Epithelial cell of esophagus (primary cell): ENCODE measurements at regions not wholly inside any gene's neighbourhood (a gene's known extent, or its start where the extent isn't known, plus 50 kb on each side); places are given as distances from the start of the nearest gene placed in this dataset.

Source experiments
- DNase-seq: peaks from one replicate; pipeline ENCODE4 v3.0.0; 2010; ENCODE audit warnings: low read depth
- H3K4me3 ChIP-seq: 2 replicates; pipeline ENCODE4 v1.5.1; 2011; ENCODE audit warnings: mild to moderate bottlenecking, low read length, control low read depth
- CTCF ChIP-seq: IDR thresholded peaks from 2 replicates; pipeline ENCODE4 v1.5.1; 2011; ENCODE audit warnings: low read depth, mild to moderate bottlenecking, low read length, control low read depth, inconsistent platforms; ENCODE audit not compliant: insufficient read depth; ENCODE audit errors: missing control alignments

DNA sequence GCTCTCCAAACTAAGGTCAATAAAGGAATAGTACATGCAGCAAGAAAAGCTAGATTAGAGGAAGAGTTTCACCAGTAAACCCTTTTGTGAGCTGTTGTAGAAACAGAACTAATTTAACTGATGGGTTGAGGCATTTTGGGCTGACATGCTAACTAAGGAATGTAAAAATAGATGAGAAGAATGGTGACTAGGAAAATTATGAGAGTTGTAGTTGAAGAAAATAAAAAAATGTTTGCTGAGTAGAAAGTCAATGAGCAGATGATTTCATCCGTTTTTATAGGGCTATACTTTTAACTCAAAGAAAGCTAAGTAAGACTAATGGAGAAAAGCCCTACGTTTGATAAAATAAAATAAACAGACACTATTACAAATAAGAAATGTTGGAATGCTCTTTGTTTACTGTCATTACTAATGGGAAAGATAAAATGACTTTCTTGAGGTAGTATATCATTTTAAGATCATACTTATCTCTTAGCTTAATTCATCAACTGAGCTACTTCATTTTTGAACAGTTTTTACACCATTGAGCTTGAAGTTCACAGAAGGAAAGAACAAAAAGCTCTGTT lies 209.4 kb upstream of the DPH6 start:
- no peak overlapping the region for H3K4me3 ChIP-seq
- DNase-seq, result no peak
- no peak for TF ChIP-seq CTCF

DNA sequence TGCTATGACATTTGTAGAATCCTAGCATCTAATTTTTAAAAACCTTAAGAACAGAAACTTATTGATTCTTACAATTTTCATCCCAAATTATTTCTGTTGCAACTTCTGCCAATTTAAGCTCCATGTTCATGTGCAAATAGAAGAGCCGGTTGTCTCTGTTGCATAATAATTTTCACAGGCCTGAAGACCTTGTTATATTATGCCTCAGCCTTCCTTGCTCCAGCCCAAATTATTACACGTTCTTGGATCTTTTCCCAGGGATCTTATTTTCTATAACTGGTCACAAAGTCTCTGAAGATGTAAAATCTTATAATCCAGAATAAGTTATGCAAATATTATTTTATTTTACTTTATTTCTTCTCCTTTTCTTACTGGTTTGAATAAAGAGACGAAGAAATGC lies 210.7 kb upstream of the DPH6 start:
- no peak overlapping the region for H3K4me3 ChIP-seq
- TF ChIP-seq CTCF, result no peak

DNA sequence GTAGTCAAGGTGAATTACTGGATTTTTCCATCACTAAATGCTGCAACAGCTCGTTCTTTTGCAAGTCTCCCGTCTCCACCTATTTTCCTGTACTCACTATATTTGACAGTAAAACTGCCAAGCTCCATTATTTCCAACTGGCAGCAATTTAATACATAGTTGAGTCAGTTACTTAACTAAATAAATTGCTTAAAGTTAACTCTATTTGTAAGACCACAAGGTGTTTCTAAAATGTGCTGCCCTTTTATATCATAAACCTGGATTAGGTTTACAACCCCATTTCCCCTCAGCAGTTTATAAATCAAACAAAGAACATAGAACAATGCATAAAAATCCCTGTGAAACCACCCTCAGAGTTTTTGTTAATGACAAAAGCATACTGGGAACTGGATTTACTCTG lies 211.4 kb upstream of the DPH6 start:
- no peak overlapping the region for H3K4me3 ChIP-seq
- no peak for DNase-seq
- no peak for TF ChIP-seq CTCF

More for the DNA sequence above, 210.7 kb upstream of the DPH6 start:
- no peak for DNase-seq

DNA sequence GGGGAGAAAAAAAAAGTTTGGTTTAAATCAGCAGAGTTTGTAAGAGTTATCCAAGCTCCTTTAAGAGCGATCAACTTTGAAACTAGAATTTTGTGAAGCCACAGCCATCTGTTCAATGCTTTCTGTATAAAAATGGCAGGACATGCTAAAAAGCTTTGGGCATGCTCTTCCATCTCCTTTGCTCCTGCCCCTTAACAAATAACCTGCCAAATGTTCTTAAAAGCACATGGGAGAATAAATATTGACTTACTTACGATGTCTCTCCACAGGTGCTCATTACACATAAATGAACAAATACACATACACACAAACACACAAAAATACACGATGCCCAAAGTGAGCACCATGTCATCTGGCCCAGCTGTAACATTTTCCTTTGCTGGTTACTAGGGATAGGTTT lies 211.8 kb upstream of the DPH6 start:
- no peak overlapping the region for H3K4me3 ChIP-seq
- no peak for TF ChIP-seq CTCF
- no peak for DNase-seq

DNA sequence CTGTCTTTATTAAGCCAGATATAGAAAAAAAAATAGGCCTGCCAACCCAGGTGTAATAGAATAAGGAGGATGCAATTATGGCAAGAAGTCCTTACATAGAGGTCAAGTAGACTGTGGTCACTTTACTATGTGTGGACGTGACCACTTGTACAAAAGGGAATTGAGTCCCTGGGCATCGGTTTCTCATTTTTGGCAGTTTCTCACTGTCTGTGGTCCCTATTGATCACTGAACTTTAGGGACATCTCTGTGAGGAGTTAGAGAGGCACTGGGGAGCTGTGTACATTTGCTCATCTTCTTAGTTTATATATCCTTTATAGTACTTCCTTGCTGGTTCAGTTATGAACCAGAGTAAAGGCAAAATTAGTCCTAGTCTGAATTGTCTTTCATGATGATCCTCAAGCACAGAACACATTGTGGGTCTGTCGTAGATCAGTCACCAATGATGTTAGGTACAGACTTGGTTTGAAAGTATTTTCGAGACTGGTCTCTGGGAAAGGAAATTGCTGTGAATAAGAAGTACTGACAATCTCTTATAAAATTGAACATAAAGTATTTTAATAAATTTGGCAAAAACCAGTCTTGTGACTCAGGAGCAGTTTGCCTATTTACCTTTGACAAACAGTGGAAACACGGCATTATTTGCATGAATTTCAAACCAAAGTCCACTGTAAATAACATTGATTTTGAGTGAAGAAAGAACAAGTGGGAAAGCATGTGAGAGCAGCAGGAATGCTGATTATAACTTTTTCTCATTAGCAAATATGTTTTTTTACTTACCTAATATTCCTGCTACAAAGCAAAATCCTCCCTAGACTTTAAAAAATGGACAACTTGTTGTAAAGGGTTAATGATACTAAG lies 218.9 kb upstream of the DPH6 start:
- DNase-seq, result no peak
- H3K4me3 ChIP-seq, result no peak overlapping the region
- no peak for TF ChIP-seq CTCF

GRCh38 chr15:35768949-35769348 lies 223.0 kb upstream of the DPH6 start:
- no peak for TF ChIP-seq CTCF
- H3K4me3 ChIP-seq, result no peak overlapping the region
- DNase-seq, result peak; percentile 44
